Endothelial cell (in vitro differentiated cells): ENCODE measurements at regions not wholly inside any gene's neighbourhood (a gene's known extent, or its start where the extent isn't known, plus 50 kb on each side); places are given as distances from the start of the nearest gene placed in this dataset.
"Not testable (repeated sequence)": the region's sequence is repeated elsewhere in the genome, so short reads cannot be mapped to it uniquely, and the experiment has no call there.

Source experiments
- DNase-seq: peaks from one replicate; pipeline ENCODE4 v3.0.0; 2021; ENCODE audit warnings: low spot score
- H3K27ac Mint-ChIP-seq: one replicate; pipeline ENCODE4 v1.8.0; 2021; ENCODE audit warnings: mixed read lengths, inconsistent platforms; ENCODE audit not compliant: unreplicated experiment
- H3K27me3 Mint-ChIP-seq: one replicate; pipeline ENCODE4 v1.8.0; 2021; ENCODE audit warnings: mild to moderate bottlenecking, moderate library complexity, mixed read lengths, inconsistent platforms; ENCODE audit not compliant: unreplicated experiment
- H3K36me3 Mint-ChIP-seq: one replicate; pipeline ENCODE4 v1.8.0; 2021; ENCODE audit warnings: mild to moderate bottlenecking, low read depth, mixed read lengths, inconsistent platforms; ENCODE audit not compliant: unreplicated experiment
- H3K4me1 Mint-ChIP-seq: one replicate; pipeline ENCODE4 v1.8.0; 2021; ENCODE audit warnings: mild to moderate bottlenecking, mixed read lengths, inconsistent platforms; ENCODE audit not compliant: unreplicated experiment
- H3K4me3 Mint-ChIP-seq: one replicate; pipeline ENCODE4 v1.8.0; 2021; ENCODE audit warnings: mild to moderate bottlenecking, mixed read lengths, inconsistent platforms; ENCODE audit not compliant: unreplicated experiment
- H3K9me3 Mint-ChIP-seq: one replicate; pipeline ENCODE4 v1.8.0; 2021; ENCODE audit warnings: mixed read lengths, inconsistent platforms; ENCODE audit not compliant: unreplicated experiment
- CTCF ChIP-seq: fragments of 200-600 bp; sonication (generic); IDR thresholded peaks from one replicate; pipeline ENCODE4 v1.5.0; 2021; ENCODE audit warnings: antibody characterized with exemption; ENCODE audit not compliant: unreplicated experiment

GRCh38 chr2:91839904-91840868, 3031.0 kb upstream of the TEKT4 start:
- H3K27me3 Mint-ChIP-seq, result peaks cover 9% of the 10 kb centered on the region
- no peak for DNase-seq
- peaks cover 10% of the 10 kb centered on the region for H3K9me3 Mint-ChIP-seq
- no peak overlapping the region for H3K27ac Mint-ChIP-seq
- H3K36me3 Mint-ChIP-seq, result no peaks in the 10 kb centered on the region
- no peak for TF ChIP-seq CTCF
- no peaks in the 10 kb centered on the region for H3K4me1 Mint-ChIP-seq
- H3K4me3 Mint-ChIP-seq, result no peak overlapping the region

- H3K36me3 Mint-ChIP-seq, H3K4me1 Mint-ChIP-seq, H3K4me3 Mint-ChIP-seq, H3K27ac Mint-ChIP-seq, DNase-seq: not testable (repeated sequence)
- Mint-ChIP-seq H3K9me3 (peaks cover 12% of the 10 kb centered on the region), H3K27me3 (peaks cover 11% of the 10 kb centered on the region)
These were observed 3029.0 kb upstream of the TEKT4 start for GRCh38 chr2:91842264-91842663.

- not testable (repeated sequence) for H3K36me3 Mint-ChIP-seq, H3K27ac Mint-ChIP-seq, DNase-seq, H3K4me1 Mint-ChIP-seq, H3K4me3 Mint-ChIP-seq
- Mint-ChIP-seq H3K27me3 (peaks cover 11% of the 10 kb centered on the region), H3K9me3 (peaks cover 12% of the 10 kb centered on the region)
These were observed 3028.3 kb upstream of the TEKT4 start for GRCh38 chr2:91842913-91843312.

GRCh38 chr2:91843723-91844450, 3027.3 kb upstream of the TEKT4 start:
- Mint-ChIP-seq H3K27me3 (peaks cover 11% of the 10 kb centered on the region), H3K9me3 (peaks cover 12% of the 10 kb centered on the region)
- not testable (repeated sequence) for H3K4me1 Mint-ChIP-seq, DNase-seq, H3K36me3 Mint-ChIP-seq, H3K27ac Mint-ChIP-seq, H3K4me3 Mint-ChIP-seq

- H3K4me1 Mint-ChIP-seq, DNase-seq, H3K27ac Mint-ChIP-seq, H3K36me3 Mint-ChIP-seq, H3K4me3 Mint-ChIP-seq: not testable (repeated sequence)
- Mint-ChIP-seq H3K9me3 (peaks cover 15% of the 10 kb centered on the region), H3K27me3 (peaks cover 12% of the 10 kb centered on the region)
These were observed 3026.8 kb upstream of the TEKT4 start for GRCh38 chr2:91844451-91844825.

- H3K4me3 Mint-ChIP-seq, H3K36me3 Mint-ChIP-seq, H3K4me1 Mint-ChIP-seq, DNase-seq, H3K27ac Mint-ChIP-seq: not testable (repeated sequence)
- peaks cover 11% of the 10 kb centered on the region for H3K27me3 Mint-ChIP-seq
- peaks cover 27% of the 10 kb centered on the region for H3K9me3 Mint-ChIP-seq
These were observed 3024.8 kb upstream of the TEKT4 start for GRCh38 chr2:91846388-91846787.

GRCh38 chr2:91851689-91852420, 3019.4 kb upstream of the TEKT4 start:
- not testable (repeated sequence) for H3K27me3 Mint-ChIP-seq, H3K27ac Mint-ChIP-seq, H3K36me3 Mint-ChIP-seq, DNase-seq, H3K4me1 Mint-ChIP-seq
- H3K4me3 Mint-ChIP-seq, result peak overlapping the region; percentile 43
- H3K9me3 Mint-ChIP-seq, result peaks cover 23% of the 10 kb centered on the region

- not testable (repeated sequence) for H3K4me1 Mint-ChIP-seq, H3K4me3 Mint-ChIP-seq, H3K27ac Mint-ChIP-seq, DNase-seq, H3K27me3 Mint-ChIP-seq, H3K9me3 Mint-ChIP-seq, H3K36me3 Mint-ChIP-seq
These were observed 3014.3 kb upstream of the TEKT4 start for GRCh38 chr2:91856971-91857370.

GRCh38 chr2:91857711-91858110, 3013.5 kb upstream of the TEKT4 start:
- not testable (repeated sequence) for H3K4me1 Mint-ChIP-seq, H3K36me3 Mint-ChIP-seq, H3K4me3 Mint-ChIP-seq, H3K27me3 Mint-ChIP-seq, H3K27ac Mint-ChIP-seq, DNase-seq, H3K9me3 Mint-ChIP-seq

GRCh38 chr2:91871716-91872115, 2999.5 kb upstream of the TEKT4 start:
- H3K9me3 Mint-ChIP-seq, H3K27me3 Mint-ChIP-seq, H3K4me1 Mint-ChIP-seq: not testable (repeated sequence)

More at GRCh38 chr2:91871716-91872115, 2999.5 kb upstream of the TEKT4 start:
- H3K27ac Mint-ChIP-seq, H3K36me3 Mint-ChIP-seq, DNase-seq, H3K4me3 Mint-ChIP-seq: not testable (repeated sequence)
